Stimulated activated CD4-positive, alpha-beta T cell treated with anti-CD3 and anti-CD28 coated beads, Interleukin-4, amount 100 ng/mL, for 24 hours (primary cell): ENCODE measurements at regions not wholly inside any gene's neighbourhood (a gene's known extent, or its start where the extent isn't known, plus 50 kb on each side); places are given as distances from the start of the nearest gene placed in this dataset.
"Not testable (repeated sequence)": the region's sequence is repeated elsewhere in the genome, so short reads cannot be mapped to it uniquely, and the experiment has no call there.

Experiments
- DNase-seq: peaks from one replicate; pipeline ENCODE4 v3.0.0-alpha.2; 2020

DNA sequence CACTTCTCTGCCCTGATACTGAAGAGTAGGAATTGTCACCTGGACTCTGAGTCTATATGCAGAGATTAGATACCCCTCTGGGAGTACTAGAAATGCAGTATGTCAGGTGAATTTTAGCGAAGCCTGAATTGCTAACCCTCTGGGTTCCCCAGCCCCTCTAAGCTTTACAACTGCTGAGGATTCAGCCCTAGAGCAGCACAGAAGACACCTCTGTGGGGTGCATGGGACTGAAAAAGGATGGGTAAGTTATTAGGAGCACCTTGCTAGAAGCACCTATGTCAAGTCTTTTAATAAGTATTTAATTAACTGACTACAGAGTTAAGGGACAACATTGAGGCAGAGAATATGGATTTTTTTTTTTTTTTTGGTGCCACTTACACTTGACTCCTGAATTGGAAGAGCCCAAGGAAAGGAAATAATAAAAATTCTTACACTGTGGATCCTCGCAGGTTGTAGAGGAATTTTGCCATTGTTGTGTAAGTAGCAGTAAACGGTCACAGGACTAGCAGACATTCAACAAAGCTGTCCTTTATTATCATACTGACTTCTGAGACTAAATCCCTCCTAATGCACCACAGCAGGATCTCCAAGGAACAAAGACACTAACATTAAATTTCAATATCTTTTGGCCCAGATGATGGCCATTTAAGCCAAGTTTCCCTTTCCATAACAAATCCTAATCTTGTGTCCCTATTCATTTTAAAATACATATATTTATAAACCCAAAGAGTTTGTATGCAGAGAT lies 253.2 kb downstream of the ANKRD50 start:
- no peak for DNase-seq

DNA sequence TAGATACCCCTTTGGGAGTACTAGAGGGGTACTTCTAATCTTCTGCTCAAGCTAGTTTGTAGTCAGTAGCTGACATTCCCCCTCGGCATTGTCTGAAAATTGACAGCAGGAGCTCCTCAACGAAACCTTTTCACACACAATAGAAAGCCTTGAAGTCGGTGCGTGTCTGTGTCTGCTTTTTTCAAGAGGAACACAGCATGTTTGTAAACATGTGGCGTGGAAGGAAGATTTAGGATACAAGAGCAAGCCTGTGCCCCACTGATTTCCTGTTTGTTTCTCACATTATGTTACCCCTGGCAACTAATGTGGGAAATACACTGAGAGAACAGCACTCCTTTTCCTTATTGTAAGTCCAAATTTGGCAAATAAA lies 252.6 kb downstream of the ANKRD50 start:
- no peak for DNase-seq

DNA sequence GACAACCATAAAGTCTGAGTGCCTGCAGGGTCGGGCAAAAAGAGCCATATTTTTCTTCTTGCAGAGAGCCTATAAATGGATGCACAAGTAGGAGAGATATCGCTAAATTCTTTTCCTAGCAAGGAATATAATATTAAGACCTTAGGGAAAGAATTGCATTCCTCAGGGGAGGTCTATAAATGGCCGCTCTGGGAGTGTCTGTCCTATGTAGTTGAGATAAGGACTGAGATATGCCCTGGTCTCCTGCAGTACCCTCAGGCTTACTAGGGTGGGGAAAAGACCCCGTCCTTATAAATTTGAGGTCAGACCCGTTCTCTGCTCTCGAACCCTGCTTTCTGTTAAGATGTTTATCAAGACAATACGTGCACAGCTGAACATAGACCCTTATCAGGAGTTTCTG lies 250.9 kb downstream of the ANKRD50 start:
- not testable (repeated sequence) for DNase-seq

DNA sequence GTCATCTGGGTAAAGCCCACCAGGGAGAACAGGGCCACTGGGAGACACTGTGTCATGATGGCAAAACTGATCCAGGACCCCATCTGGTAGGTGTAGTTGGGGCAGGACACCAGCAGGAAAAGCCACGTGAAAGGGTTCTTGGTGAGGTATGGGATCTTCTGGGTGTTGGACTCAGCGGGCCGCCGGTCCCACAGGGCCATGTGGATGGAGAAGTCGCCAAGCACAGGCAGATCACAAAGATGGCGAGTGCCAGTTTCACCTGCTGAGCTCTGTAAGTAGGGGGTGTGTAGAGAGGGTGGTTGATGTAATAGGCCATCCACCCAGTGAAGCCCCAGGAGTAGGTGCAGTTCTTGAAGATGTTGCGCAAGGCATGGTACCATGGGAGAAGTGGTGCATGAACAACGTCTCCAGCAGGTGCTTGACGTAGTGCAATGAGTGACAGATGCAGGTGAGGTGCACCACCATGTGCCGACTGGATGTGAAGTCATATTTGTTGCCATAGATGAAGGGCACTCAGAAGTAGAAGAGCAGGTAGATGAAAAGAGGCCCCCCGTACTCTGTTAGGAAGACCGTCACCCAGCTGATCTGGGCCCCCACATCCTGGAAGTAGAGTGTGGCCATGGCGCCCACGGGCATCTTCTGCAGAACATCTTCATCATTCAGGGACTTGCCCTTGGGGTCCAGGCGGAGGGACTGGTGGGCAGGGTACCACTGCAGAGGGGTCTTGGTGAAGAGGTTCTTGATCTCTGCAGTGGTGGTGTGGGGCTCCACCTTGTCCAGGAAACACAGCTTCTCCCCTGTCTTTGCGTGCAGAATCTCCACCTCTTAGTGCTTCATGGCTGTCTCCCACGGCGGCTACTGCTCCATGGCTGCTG lies 249.3 kb downstream of the ANKRD50 start:
- no peak for DNase-seq

DNA sequence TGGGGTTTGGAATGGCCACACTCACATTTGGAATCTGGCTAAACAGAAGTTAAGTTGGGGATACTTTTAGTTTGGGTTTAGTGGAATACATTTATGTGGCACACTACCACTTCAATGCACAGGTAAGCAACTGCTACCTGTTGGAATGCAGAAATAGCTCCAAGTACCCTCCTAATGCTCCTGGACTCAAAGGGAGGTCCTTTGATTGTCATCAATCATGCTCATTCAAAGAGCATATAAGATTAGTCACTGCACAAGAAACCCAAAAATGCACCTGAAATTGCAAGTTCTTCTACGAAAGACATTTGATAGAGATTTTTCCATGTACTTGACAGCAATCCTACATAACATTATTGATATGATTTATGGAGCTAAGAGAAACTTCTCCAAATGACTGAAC lies 247.7 kb downstream of the ANKRD50 start:
- DNase-seq = no peak

DNA sequence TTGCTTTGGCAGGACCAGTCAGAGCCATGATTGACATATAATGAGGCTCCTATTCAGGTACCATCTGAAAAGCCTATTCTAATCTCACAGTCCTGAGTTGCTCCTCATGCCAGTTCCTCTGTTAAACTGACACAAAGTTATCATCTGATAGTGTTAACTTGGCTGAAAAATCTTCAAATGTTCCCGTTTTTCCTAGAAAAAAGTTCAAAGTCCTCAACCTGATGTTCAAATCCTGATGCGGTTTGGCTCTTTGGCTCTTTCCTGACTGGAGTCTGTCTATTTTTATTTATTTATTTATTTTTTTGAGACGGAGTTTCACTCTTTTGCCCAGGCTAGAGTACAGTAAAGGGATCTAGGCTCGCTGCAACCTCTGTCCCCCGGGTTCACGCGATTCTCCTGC lies 244.2 kb downstream of the ANKRD50 start:
- DNase-seq = no peak

DNA sequence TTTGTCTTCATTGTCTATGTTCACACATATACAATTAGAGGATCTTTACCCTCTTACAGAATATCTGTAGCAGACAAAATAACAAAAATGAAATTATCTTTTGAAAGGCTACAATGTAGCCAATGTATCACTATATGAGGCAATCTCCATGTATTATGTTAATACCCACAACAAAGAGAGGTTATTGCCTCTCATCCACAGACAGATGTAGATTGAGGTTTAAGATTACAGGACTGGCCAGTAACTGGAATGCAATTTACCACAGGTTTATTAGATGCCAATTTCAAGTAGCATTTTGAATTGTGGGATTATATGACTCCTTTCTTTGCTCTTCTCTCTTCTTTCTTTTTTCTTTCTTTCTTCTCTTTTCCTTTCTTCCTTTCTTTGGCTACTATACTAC lies 242.6 kb downstream of the ANKRD50 start:
- no peak for DNase-seq

DNA sequence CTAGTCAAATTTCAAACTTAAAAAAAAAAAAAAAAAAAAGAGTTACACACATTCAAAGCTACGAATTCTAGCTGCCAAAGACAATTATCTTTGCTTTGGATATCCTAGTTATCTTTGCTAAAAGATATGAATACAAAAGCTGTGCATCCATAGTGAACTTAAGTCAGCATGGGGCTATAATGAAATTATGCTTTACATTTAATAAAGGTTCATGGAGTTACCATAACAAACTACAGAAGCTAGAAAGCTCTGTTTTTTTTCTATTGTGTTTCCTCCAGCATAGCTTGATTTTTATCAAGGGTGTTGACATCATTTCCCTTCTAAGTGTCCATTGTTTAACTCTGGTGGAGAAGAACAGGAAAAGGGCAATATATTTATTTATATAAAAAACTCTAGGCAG lies 234.1 kb downstream of the ANKRD50 start:
- no peak for DNase-seq

DNA sequence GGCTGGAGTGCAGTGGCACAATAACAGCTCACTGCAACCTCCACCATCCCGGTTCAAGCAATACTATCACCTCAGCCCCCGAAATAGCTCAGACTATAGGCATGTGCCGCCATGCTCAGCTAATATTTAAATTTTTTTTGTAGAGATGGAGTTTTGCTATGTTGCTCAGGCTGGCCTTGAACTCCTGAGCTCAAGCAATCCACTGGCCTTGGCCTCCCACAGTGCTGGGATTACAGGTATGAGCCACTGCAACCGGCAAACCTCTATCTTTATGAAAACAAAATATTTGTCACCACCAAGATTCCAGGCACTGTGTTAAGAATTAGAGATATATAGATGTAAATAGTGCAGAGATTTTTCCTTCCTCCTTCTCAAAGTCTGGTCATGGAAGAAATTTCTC lies 232.5 kb downstream of the ANKRD50 start:
- no peak for DNase-seq

DNA sequence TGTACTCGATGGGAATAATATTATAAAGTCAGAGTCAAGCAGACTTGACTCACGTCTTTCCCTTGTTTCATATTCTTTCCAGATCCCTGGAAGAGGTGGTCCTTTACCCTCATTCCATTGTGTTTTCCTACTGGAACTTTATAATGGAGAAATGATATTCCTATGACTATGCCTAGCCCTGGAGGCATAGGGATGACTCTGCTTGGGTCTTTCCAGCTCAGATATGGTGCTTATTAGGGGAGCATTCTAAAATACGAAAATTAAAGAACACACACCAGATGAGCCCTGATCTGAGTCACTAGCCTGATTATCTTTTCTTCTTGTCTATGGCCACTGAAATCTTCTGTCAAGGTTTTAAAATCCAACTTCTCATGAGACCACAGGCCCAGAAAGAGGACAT lies 231.4 kb downstream of the ANKRD50 start:
- DNase-seq = no peak

DNA sequence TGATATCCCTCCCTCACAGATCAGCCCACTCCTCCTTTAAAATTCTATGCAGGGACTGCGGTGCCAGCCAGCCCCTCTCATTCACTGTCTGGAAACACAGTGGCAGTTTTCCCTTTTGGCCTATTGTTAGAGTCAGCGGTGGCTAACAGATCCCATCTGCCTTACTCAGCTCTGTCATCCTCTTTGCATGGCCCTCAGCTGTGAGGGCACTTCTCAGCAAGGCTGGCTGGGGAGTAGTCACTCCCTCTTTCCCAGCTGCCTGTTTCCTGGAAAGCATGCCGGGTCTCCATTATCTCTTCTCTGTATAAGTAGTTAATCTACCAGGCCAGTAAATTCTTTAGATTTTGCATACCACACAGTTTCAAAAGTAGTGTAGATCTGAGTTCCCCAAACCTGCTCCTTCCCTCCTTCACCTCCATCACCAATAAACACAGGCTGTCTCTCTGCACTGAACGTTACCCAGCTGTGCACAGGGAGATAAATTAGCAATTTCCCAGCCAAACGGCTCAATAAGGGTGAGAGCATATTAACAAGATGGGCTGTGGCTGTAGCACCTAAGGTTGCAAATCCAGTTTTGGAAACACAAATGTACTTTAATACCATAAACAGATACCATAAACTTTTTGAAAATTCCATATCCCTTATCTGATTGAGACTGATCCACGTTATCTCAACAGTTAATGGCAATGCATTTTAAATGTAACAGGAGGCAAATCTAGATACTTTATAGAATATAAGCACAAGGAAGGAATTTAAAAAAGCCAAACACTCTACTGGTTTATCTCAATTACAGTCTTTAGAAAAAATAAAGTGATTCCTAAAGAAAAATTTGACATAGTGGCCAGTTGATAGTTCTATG lies 229.3 kb downstream of the ANKRD50 start:
- no peak for DNase-seq

DNA sequence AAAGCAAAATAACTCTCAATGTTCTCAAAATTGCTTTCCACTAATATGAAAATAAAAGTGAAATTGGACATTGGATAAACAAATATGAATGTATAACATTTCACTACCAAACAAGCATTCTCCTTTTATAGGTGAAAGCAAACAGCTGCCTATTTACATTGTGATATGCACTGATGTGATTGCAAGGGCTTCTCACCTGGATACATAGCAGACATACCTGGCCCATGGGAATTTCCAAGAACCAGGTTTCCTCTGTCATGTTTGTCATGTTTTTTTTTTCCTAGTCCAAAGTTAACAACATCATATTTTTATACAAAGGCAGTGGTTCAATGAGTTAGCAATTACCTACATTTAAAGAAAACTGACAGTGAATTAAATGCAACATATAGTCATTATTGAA lies 228.5 kb downstream of the ANKRD50 start:
- DNase-seq = no peak

DNA sequence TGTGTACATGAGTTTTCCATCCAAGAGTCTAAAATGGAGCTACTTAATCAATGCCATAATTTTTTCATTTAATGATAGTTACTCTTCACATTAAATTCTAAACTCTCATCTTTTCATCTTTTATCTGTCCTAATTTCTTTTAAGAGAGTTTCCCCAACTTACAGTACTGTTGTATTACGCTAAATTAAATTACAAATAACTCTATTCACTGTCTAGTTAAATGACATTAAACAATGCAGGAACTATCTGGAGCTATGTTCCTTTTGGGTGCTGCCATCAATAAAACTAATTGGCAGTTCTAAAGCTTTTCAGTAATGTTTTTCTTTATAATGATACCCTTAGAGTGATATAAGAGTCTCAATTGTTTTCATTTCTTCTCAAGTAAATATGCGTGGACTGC lies 227.6 kb downstream of the ANKRD50 start:
- no peak for DNase-seq

DNA sequence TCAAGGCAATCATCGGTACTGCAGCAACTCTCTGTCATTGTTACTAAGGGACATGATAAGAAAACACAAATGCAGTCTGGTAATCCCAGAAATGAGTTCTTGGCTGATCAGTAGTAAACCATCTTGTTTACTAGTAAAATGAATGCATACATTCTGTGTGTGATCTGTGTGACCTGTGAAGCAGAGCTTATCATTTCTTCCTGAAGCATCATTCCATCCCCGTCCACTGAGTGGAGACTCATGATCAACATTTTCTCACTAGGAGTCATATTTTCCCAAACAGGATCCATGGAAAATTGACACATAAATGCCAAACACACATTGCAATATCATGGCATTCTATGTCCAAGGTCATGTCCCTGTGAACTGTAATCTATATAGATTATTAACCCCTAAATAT lies 226.1 kb downstream of the ANKRD50 start:
- DNase-seq = no peak

DNA sequence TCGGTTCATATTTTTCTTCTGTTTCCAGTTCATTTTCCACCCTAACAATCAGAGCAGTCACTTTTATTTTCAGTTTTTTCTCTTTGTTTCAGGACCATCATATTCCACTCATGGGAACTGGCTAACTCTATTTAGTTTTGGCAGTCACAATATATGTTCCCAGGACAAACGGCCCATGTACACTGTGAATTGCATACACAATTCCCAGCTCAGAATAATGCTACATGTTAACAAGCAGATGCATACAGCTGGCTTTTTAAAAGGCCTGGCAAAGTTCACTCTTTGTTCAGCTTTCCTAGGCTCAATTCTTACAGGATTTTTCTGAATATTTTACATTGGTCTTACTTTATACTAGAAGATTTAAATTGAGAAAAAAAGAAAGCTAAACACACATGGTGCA lies 224.9 kb downstream of the ANKRD50 start:
- no peak for DNase-seq

DNA sequence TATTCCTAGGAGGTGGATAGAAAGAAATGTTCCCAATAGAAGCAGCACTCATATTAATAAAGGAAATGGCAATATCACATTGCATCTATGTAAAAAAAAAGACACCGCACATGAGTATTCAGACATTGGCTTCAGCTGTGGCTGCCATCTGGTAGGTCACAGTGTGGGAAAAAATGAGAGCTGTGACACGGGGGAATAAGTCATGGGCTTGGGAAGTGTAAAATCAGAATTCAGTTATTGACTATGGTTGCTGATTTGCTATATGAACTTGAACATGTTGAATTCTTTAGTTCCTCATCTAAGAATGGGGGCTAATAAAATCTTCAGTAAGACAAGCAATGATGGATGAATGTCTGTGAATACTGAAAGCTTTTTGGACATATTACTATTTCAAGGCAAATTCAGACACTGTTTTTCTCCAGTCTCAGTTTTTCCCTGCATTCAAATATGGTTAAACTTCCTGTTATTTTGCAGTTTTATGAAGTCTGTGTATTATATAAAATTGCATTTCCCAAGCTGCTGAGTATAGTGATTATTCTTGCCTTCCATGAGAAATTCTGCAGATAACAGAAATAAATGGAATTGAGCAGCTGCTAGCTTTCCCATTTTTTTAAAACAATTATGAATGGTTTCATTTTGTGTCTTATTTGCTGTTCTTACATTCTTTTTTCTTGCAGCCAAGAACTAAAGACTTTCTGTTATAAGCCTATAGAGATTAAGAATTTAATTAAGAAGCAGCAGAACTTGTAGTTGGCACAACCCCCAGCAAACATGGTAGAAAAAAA lies 221.0 kb downstream of the ANKRD50 start:
- DNase-seq = no peak

DNA sequence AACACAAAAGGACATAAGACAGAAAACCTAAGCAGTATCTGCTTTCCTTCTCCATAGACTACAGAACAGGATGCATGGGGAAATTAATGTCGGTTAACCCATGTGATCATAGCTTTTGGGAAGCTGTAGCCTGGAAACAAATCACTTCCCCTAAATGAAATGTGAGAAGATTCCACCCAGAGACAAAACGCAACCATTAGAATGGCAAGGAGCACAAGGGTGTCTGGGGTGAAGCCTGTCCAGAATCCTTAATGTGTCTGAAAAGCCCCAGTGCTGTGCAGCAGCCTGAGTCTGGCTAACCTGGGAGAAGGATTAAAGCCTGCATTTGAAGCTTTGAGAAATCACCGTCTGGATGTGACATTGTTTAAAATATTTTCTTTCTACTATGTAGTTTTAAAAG lies 213.3 kb downstream of the ANKRD50 start:
- no peak for DNase-seq

DNA sequence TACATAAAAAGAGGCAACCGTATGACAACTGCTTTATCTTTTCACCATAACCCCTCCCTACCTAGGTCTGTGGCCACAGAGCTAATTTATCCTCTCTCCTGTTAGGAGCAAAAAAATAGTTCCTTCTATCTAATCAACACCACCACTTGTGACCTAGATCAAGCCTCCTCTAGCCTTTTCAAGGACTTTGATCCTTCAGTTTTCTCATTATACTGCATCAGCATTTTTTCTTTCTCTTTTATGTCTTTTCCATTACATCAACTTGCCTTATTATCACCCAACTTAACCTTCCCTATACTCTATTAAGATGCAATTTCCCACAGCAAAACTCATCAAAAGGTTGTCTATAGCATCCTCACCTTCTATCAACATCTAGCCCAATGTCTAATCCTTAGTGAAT lies 211.0 kb downstream of the ANKRD50 start:
- no peak for DNase-seq

DNA sequence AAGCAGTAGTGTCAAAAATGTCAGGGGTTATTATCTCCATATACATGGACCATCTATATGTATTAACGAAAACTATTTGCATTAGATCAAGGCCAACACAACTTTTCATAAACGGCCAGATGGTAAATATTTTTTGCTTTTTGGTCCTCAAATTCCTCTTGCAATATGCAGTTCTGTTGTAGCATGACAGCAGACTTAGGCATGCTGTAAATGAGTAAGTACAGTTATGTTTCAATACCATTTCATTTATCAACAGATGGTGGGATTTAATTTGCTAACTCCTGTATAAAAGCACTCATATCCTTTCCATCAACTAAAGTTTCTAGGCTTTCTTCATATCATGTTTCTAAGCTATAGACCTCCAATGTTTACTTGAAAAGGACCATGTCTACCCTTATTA lies 208.1 kb downstream of the ANKRD50 start:
- DNase-seq = no peak

DNA sequence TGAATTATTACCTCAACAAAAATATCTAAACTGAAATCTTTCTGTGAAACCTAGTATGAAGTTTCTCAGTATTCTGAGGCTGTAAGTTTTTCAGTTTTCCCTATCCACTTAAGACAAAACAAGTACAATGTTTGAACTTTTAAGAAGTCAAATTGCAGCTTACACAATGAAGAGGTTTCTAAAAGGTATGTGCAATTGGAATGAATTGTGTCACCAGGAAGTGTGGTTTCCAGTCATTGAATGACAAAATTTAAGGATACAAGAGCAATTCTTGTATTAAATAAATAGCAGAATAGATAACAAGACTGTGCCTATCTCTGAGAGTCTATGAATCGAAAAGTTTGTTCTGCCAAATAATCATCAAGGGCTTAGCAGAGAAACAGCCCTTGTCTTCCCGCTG lies 207.3 kb downstream of the ANKRD50 start:
- DNase-seq = no peak

DNA sequence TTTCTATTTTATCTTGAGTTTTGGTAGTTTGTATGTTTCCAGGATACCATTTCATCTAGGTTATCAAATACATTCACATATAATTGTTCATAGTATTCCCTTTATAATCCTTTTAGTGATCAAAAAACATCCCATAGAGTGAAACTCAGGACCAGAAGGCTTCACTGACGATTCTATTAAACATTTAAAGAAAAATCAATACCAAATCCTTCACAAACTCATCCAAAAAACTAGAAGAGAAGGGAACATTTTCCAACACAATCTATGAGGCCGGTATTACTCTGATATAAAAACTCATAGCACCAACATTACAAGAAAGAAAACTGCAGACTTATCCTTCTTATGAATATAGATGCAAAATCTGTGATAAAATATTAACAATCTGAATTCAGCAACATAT lies 203.4 kb downstream of the ANKRD50 start:
- no peak for DNase-seq

DNA sequence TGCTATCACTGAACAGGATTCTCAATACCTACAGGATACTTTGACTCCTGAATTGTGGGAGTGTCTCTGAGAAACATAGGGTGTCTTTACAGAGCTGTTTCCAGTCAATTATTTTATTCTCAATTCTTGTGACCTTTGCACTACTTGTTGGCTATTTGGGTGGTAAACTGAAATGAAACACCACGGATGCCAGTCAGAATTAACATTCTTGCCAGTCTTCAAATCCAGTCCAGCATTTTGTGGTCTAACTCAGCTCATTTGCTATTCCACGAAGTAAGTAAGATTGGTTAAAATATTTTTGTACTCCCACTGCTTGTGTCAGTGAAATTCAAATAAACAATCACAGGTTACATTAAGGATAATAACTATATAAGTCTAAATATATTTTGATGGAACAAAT lies 197.9 kb downstream of the ANKRD50 start:
- DNase-seq = no peak

DNA sequence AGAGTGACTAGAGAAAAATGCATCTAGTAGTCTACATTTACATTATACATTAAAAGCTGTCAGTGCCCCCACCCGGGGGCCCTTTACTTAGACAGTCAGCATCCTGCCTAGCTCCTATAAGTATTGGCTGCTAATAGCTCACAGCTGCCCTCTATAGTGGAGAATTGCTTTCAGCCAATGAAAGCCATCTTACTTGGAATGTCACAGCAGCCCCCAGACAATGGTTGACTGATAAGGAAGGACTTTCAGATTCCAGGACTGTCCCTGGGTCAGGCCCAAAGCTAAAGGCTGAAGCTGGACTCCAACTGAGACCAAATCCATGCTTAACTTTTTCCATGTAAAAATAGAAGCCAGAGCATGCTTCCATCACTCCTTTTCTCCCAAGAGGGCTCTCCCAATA lies 196.9 kb downstream of the ANKRD50 start:
- no peak for DNase-seq
